Spleen (tissue), 11 donors: ENCODE measurements at regions not wholly inside any gene's neighbourhood (a gene's known extent, or its start where the extent isn't known, plus 50 kb on each side); places are given as distances from the start of the nearest gene placed in this dataset.
A peak's percentile ranks its signal among the peaks of the same experiment; 100 is the strongest.

ENCODE experiments used
- DNase-seq: peaks from one replicate; pipeline ENCODE4 v3.0.0-alpha.2; 2020
- H3K27ac ChIP-seq, 8 donors: fragments of 200-600 bp; sonication (generic) in 7 of 8; 1 replicate in 4 of 8; 2 replicates in 4 of 8; pipeline versions ENCODE4 v1.5.0 to v1.8.0; 2016 to 2021; ENCODE audit warnings: inconsistent platforms in 4 of 8, mild to moderate bottlenecking in 4 of 8, moderate library complexity in 1 of 8
- H3K27me3 ChIP-seq, 7 donors: fragments of 200-600 bp; sonication (generic) in 6 of 7; replicated peaks in 1 of 7; 1 replicate in 4 of 7; 2 replicates in 3 of 7; pipeline versions ENCODE4 v1.5.0 to v1.8.0; 2016 to 2021; ENCODE audit warnings: inconsistent platforms in 3 of 7, mild to moderate bottlenecking in 1 of 7
- H3K36me3 ChIP-seq, 6 donors: fragments of 200-600 bp; sonication (generic) in 5 of 6; 1 replicate in 4 of 6; 2 replicates in 2 of 6; pipeline versions ENCODE4 v1.5.0 to v1.8.0; 2016 to 2021; ENCODE audit warnings: inconsistent platforms in 2 of 6
- H3K4me1 ChIP-seq, 6 donors: fragments of 200-600 bp; sonication (generic) in 5 of 6; 1 replicate in 3 of 6; 2 replicates in 3 of 6; pipeline versions ENCODE4 v1.5.0 to v1.8.0; 2016 to 2021; ENCODE audit warnings: inconsistent platforms in 3 of 6
- H3K4me3 ChIP-seq, 8 donors: fragments of 200-600 bp; sonication (generic) in 7 of 8; 1 replicate in 4 of 8; 2 replicates in 4 of 8; pipeline versions ENCODE4 v1.5.0 to v1.8.0; 2016 to 2021; ENCODE audit warnings: inconsistent platforms in 4 of 8, mild to moderate bottlenecking in 4 of 8, moderate library complexity in 2 of 8
- H3K9me3 ChIP-seq, 8 donors: fragments of 200-600 bp; sonication (generic) in 7 of 8; 1 replicate in 4 of 8; 2 replicates in 4 of 8; pipeline versions ENCODE4 v1.5.0 to v1.8.0; 2016 to 2021; ENCODE audit warnings: inconsistent platforms in 4 of 8
- CTCF ChIP-seq, 11 experiments: fragments of 200-600 bp in 7 of 11; fragments of 450-650 bp in 4 of 11; sonication (generic) in 4 of 11; IDR thresholded peaks in 8 of 11; conservative IDR thresholded peaks in 3 of 11; 1 replicate in 7 of 11; 2 replicates in 4 of 11; pipeline versions ENCODE4 v1.4.0 to v1.8.0; 2016 to 2021; ENCODE audit warnings: antibody characterized with exemption in 11 of 11, inconsistent platforms in 4 of 11, mild to moderate bottlenecking in 1 of 11
- POLR2A ChIP-seq, 3 donors: fragments of 450-650 bp; IDR thresholded peaks; one replicate each; pipeline ENCODE4 v1.5.1; 2017; ENCODE audit warnings: antibody characterized with exemption in 3 of 3, mild to moderate bottlenecking in 1 of 3
- POLR2AphosphoS5 ChIP-seq, 3 donors: sonication (generic); formaldehyde crosslinking; IDR thresholded peaks; one replicate each; pipeline ENCODE4 v1.5.1; 2017; ENCODE audit warnings: antibody characterized with exemption in 3 of 3
- WGBS, 5 donors: extraction: QIAGEN DNeasy Blood & Tissue Kit in 3 of 5; methylation state at CpG; one replicate each; pipeline versions ENCODE4 v1.1.5 to v1.1.7; 2013 to 2018; 5-methylcytosine and 5-hydroxymethylcytosine counted together
- intact Hi-C: fragments of 100-400 bp; cut with DNase I; formaldehyde crosslinking; loops from one replicate; pipeline ENCODE4 v1.15.0; 2023; ENCODE audit warnings: low total_unique reads
- donor health status: healthy with polysubstance abuse.
- donor health status: DM: no; HTN: no; CAD: no; lungs with moderate emphysema.
- donor health status: DM: no; HTN: no; CAD: no.
- donor health status: Bipolar disorder and iron deficiency.
- donor health status: healthy.
- donor health status: DM: no; HTN: no; CAD: no.
- donor health status: DM: yes; HTN: yes; CAD: no.

- intact Hi-C loops: no loop called here
- DNase-seq: no peak
- H3K4me1 ChIP-seq: peaks cover 0 to 27% (median 18%) of the 10 kb centered on the region in 6 donors
- H3K27me3 ChIP-seq: peaks cover 0 to 22% (median 4%) of the 10 kb centered on the region in 7 donors
- 67 to 81% (median 73%) methylated on average over 9 of the region's 9 CpGs for WGBS, 5 donors
- no peak overlapping the region for H3K27ac ChIP-seq
- no peaks in the 10 kb centered on the region for H3K36me3 ChIP-seq
- H3K9me3 ChIP-seq: no peaks in the 10 kb centered on the region
- H3K4me3 ChIP-seq: peak overlapping the region in 1 of 8 donors; percentile 42
- no peak for TF ChIP-seq CTCF (IDR thresholded peaks at IDR 0.05 in 8 of 11, conservative IDR thresholded peaks at IDR 0.05 in 3 of 11)
- no peak for TF ChIP-seq POLR2A (IDR thresholded peaks at IDR 0.05)
- no peak for TF ChIP-seq POLR2AphosphoS5 (IDR thresholded peaks at IDR 0.05)
These were observed 75.2 kb downstream of the DHCR7 start for GRCh38 chr11:71372693-71373657.

GRCh38 chr11:71371674-71372069 lies 76.5 kb downstream of the DHCR7 start:
- Histone ChIP-seq H3K36me3 (no peaks in the 10 kb centered on the region), H3K4me3 (no peak overlapping the region), H3K27me3 (peaks cover 0 to 29% (median 4%) of the 10 kb centered on the region in 7 donors), H3K27ac (no peak overlapping the region), H3K4me1 (peaks cover 0 to 27% (median 18%) of the 10 kb centered on the region in 6 donors), H3K9me3 (no peaks in the 10 kb centered on the region)
- intact Hi-C loops: no loop called here
- 74 to 97% (median 94%) methylated on average over 2 of the region's 2 CpGs for WGBS, 5 donors
- no peak for DNase-seq
- TF ChIP-seq CTCF (IDR thresholded peaks at IDR 0.05 in 8 of 11, conservative IDR thresholded peaks at IDR 0.05 in 3 of 11) (no peak), POLR2A (IDR thresholded peaks at IDR 0.05) (no peak), POLR2AphosphoS5 (IDR thresholded peaks at IDR 0.05) (no peak)

GRCh38 chr11:71370895-71371673 lies 77.1 kb downstream of the DHCR7 start:
- Histone ChIP-seq H3K4me3 (no peak overlapping the region), H3K27ac (no peak overlapping the region), H3K36me3 (no peaks in the 10 kb centered on the region), H3K27me3 (peaks cover 0 to 29% (median 4%) of the 10 kb centered on the region in 7 donors), H3K4me1 (peaks cover 0 to 27% (median 18%) of the 10 kb centered on the region in 6 donors), H3K9me3 (no peaks in the 10 kb centered on the region)
- WGBS, 5 donors: 80 to 86% (median 83%) methylated on average over 20 to 21 of the region's 21 CpGs
- TF ChIP-seq CTCF (IDR thresholded peaks at IDR 0.05 in 8 of 11, conservative IDR thresholded peaks at IDR 0.05 in 3 of 11) (no peak), POLR2AphosphoS5 (IDR thresholded peaks at IDR 0.05) (no peak)
- intact Hi-C loops: no loop called here
- DNase-seq: no peak
